Activated CD8-positive, alpha-beta T cell treated with anti-CD3 and anti-CD28 coated beads for 36 hours (primary cell): ENCODE measurements at regions not wholly inside any gene's neighbourhood (a gene's known extent, or its start where the extent isn't known, plus 50 kb on each side); places are given as distances from the start of the nearest gene placed in this dataset.

ENCODE experiments used
- ATAC-seq: fragments of 200-7000 bp; cut with Tn5 transposase; one replicate; pipeline ENCODE4 v1.10.0; 2021; ENCODE audit warnings: mild to moderate bottlenecking, moderate library complexity
- CTCF ChIA-PET: fragments of 350-600 bp; sonication (Branson Sonifier 250); formaldehyde crosslinking; loops from one replicate; lab custom pipeline; 2021; ENCODE audit warnings: antibody characterized with exemption; lab: Charles Lee
- POLR2A ChIA-PET: fragments of 350-600 bp; sonication (Branson Sonifier 250); formaldehyde crosslinking; loops from one replicate; lab custom pipeline; 2021; ENCODE audit warnings: antibody characterized with exemption; lab: Charles Lee
- DNase-seq: peaks from one replicate; pipeline ENCODE4 v3.0.0-alpha.2; 2020
- H3K27ac Mint-ChIP-seq: one replicate; pipeline ENCODE4 v1.8.0; 2021; ENCODE audit warnings: mild to moderate bottlenecking, mixed read lengths
- H3K27me3 Mint-ChIP-seq: one replicate; pipeline ENCODE4 v1.8.0; 2021; ENCODE audit warnings: mixed read lengths
- H3K36me3 Mint-ChIP-seq: one replicate; pipeline ENCODE4 v1.8.0; 2021; ENCODE audit warnings: low read depth, mixed read lengths
- H3K4me1 Mint-ChIP-seq: one replicate; pipeline ENCODE4 v1.8.0; 2021; ENCODE audit warnings: low read depth, mixed read lengths
- H3K4me3 Mint-ChIP-seq: one replicate; pipeline ENCODE4 v1.8.0; 2021; ENCODE audit warnings: mild to moderate bottlenecking, moderate library complexity, mixed read lengths
- H3K9me3 Mint-ChIP-seq: one replicate; pipeline ENCODE4 v1.8.0; 2021; ENCODE audit warnings: mixed read lengths
- intact Hi-C: fragments of 100-400 bp; cut with micrococcal nuclease; formaldehyde crosslinking; loops from one replicate; pipeline ENCODE4 v1.10.0; 2022
- TF ChIP-seq, protein P1 (sequence below): fragments of 200-600 bp; IDR thresholded peaks from one replicate; pipeline ENCODE4 v1.8.0; 2022; ENCODE audit warnings: antibody characterized with exemption, mild to moderate bottlenecking

DNA sequence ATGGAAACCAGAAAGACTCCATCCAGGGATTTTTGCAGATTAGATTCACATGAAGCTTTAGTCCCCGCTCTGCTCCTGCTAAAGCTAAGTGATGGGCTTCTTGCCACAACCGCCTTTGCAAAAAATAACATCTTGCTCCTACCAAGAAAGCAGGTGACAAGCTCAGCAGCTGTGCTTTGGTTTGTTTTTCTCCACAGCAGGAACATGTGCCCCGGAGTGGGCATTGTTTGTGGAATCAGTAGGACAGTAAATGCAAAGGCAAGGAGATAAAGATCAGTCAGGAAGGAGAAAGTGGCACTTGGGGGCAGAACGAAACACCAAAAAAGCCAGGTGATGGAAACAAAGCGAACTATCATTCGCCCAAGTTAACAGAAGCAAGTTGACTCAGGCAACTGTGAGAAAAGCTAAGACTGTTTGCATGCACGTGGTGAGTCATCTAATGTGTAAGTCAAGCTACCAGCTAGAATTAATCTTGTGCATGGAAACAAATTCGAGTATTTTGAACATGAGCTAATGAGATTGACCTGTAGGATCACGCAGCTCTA lies 165.5 kb upstream of the PLXNC1 start:
- ATAC-seq (peak; percentile 94), DNase-seq (peak; percentile 63)
- ChIA-PET CTCF (interaction anchor here (0.7 to 7.1 kb wide), 10 partner anchors 9 to 480 kb away, joined by 3 to 83 read pairs (median 4); no protein-coding TSS in a partner anchor), POLR2A (interaction anchor here (0.6 to 1.1 kb wide), 3 partner anchors 15 to 117 kb away, joined by 3 to 6 read pairs (median 3); no protein-coding TSS in a partner anchor)
- Mint-ChIP-seq H3K27ac (no peak overlapping the region), H3K9me3 (no peaks in the 10 kb centered on the region), H3K27me3 (peaks cover 2% of the 10 kb centered on the region), H3K36me3 (no peaks in the 10 kb centered on the region), H3K4me3 (no peak overlapping the region), H3K4me1 (peaks cover 20% of the 10 kb centered on the region)
- TF ChIP-seq, protein P1, sequence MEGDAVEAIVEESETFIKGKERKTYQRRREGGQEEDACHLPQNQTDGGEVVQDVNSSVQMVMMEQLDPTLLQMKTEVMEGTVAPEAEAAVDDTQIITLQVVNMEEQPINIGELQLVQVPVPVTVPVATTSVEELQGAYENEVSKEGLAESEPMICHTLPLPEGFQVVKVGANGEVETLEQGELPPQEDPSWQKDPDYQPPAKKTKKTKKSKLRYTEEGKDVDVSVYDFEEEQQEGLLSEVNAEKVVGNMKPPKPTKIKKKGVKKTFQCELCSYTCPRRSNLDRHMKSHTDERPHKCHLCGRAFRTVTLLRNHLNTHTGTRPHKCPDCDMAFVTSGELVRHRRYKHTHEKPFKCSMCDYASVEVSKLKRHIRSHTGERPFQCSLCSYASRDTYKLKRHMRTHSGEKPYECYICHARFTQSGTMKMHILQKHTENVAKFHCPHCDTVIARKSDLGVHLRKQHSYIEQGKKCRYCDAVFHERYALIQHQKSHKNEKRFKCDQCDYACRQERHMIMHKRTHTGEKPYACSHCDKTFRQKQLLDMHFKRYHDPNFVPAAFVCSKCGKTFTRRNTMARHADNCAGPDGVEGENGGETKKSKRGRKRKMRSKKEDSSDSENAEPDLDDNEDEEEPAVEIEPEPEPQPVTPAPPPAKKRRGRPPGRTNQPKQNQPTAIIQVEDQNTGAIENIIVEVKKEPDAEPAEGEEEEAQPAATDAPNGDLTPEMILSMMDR = no peak
- intact Hi-C loops = loop anchor here (10.0 kb wide), 2 partner anchors 122 to 418 kb away; no protein-coding TSS in a partner anchor

DNA sequence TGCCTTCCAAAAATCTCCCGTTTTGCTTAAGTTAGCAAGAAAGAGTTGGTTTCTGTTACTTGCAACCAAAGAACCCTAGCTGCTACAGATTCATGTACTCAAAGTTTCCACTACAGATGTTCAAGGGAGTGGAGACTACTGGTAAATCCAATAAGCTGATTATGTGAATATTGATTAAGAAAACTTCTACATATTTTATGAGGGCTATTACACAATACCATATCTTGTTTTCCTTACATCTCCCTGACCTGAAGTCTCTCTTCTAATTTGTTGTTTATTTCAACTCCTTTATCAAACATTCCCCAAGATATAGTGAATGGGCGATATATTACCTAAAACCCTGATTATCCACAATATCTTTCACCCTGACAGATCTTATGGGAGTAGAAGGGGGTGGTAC lies 164.4 kb upstream of the PLXNC1 start:
- Mint-ChIP-seq H3K27ac (no peak overlapping the region), H3K4me3 (no peak overlapping the region), H3K27me3 (peaks cover 2% of the 10 kb centered on the region), H3K4me1 (peaks cover 20% of the 10 kb centered on the region), H3K36me3 (no peaks in the 10 kb centered on the region), H3K9me3 (no peaks in the 10 kb centered on the region)
- ChIA-PET CTCF (interaction anchor here (0.8 to 7.1 kb wide), 4 partner anchors 7 to 481 kb away, joined by 3 to 83 read pairs (median 26); no protein-coding TSS in a partner anchor), POLR2A (no interaction called here)
- TF ChIP-seq, protein P1 = no peak
- ATAC-seq (no peak), DNase-seq (no peak)
- intact Hi-C loops = loop anchor here (10.0 kb wide), 2 partner anchors 121 to 419 kb away; no protein-coding TSS in a partner anchor

DNA sequence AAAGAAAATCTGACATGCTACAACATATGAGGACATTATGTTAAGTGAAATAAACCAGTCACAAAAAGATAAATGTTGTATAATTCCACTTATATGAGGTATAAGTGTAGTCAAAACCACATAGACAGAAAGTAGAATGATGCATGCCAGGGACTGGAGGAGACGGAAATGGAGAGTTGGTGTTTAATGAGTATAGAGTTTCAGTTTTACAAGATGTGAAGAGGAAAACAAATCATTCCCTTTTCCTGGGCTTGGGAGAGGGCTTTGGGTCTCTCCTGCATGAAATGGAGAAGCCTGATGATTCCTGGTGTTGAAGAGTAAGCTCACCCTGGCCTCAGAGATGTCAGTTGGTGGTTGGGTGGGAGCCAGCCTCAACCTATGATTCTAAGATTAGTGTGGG lies 158.4 kb upstream of the PLXNC1 start:
- intact Hi-C loops = loop anchor here (10.0 kb wide), 2 partner anchors 115 to 425 kb away; no protein-coding TSS in a partner anchor
- Mint-ChIP-seq H3K36me3 (no peaks in the 10 kb centered on the region), H3K4me1 (no peaks in the 10 kb centered on the region), H3K9me3 (no peaks in the 10 kb centered on the region), H3K27me3 (no peaks in the 10 kb centered on the region), H3K4me3 (no peak overlapping the region), H3K27ac (no peak overlapping the region)
- POLR2A ChIA-PET = interaction anchor here (0.6 kb wide), 1 partner anchor 130 kb away, joined by 4 read pairs; no protein-coding TSS in a partner anchor
- no peak for ATAC-seq
- CTCF ChIA-PET = no interaction called here
- DNase-seq = no peak
- TF ChIP-seq, protein P1 = no peak

DNA sequence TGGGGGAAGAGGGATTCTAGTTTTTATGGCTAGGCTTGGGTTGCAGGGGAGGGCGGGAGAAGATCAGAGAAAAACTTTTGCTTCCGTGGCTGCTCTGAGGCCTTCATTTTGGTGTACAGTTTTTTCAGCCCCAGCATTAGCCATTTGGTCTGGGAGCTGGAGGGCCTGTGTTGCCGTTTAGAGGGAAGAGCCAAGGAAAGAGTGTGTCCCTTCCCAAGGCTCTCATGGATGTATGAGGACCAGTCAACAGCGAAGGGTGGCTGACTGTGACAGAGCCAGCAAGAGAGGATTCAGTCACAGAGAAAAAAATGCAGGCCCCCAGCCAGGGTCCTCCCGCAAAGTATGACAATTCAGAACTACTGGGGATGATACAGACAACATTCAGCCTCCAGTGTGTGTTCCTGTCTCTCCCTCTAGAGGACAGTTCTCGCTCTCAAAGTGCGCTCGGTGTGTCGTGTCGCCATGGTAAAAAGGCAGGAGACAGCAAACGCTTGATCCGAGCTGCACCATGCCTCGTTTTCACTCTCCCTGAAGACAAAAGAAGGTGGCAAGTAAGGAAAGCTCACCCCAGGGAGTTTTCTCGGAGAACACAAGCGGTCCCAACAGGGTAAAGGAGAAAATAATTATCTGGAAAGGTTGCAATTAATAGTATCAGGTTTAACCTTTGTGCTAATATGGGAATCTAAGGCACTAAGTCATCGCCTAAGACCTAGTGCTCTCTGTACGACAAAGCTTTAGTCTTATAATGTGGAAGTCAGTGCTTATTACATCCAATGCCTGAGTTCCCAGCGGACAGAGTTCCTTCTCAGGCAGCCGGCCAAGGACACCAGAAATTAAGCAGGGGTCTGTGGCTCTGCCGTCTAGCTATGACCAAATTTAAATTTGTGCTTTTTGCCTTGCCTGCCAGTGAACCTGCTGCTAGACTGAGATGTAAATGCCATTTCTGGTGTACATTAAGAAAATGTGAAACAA lies 157.3 kb upstream of the PLXNC1 start:
- DNase-seq = no peak
- intact Hi-C loops = no loop called here
- Mint-ChIP-seq H3K4me1 (no peaks in the 10 kb centered on the region), H3K9me3 (no peaks in the 10 kb centered on the region), H3K27ac (no peak overlapping the region), H3K36me3 (no peaks in the 10 kb centered on the region), H3K4me3 (no peak overlapping the region), H3K27me3 (no peaks in the 10 kb centered on the region)
- POLR2A ChIA-PET = interaction anchor here (1.6 kb wide), 1 partner anchor 17 kb away, joined by 3 read pairs; no protein-coding TSS in a partner anchor
- TF ChIP-seq, protein P1 = no peak
- no peak for ATAC-seq
- CTCF ChIA-PET = interaction anchor here (0.7 to 0.9 kb wide), 2 partner anchors 8 to 10 kb away, joined by 3 read pairs; no protein-coding TSS in a partner anchor
